ENCODE measurements at regions not wholly inside any gene's neighbourhood (a gene's known extent, or its start where the extent isn't known, plus 50 kb on each side); places are given as distances from the start of the nearest gene placed in this dataset.

DNA sequence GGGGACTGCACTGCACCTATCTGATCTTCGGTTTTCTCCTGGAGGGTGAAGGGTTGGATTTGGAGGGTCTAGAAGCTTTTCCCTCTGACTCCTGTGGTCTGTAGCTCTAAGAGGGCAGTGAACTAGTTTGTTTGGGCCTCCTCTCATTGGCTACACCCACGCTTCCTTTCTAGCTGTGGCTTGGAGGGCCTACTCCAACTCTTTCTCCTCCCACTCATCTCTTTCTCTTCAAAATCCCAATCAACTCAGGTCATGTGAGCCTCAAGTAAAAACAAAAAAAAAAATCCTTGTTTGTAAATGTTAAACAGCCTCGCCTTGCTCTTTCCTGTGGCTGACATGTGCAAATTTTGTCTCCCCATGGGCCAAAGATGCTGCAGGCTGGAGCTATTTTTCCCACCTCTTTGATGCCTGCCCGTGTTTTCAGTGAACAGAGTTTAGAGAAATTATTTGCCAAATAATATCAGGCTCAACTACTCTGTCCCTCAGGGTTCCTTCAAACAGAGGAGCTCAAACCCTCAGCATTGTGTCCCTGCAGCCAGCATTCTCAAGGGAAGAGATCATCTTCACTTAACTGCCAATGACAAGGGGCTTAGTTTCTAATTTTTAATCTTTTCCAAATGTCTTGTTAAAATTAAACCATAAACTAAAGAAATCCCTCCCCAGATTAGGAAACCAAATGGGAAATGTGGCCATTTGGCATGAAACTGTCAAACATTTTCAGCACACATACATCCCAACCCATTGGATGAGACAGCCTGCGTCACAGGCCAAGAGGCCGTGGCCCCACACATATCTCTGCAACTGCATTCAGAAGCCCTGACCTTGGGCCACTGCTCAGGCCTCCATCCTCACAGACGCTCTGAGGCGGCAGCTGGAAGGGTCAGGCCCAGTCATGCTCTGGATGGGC is 114.8 kb upstream of the THBS1 start:
- Histone ChIP-seq H3K27ac (ENCODE audit: low read depth, low read length) (no peak overlapping the region), H2AFZ (ENCODE audit: low read depth, low read length, severe bottlenecking) (no peak overlapping the region), H3K9ac (ENCODE audit: low read length) (no peak overlapping the region), H3K9me3 (ENCODE audit: insufficient read depth, low read length) (no peaks in the 10 kb centered on the region), H4K20me1 (ENCODE audit: low read depth, low read length) (no peaks in the 10 kb centered on the region), H3K79me2 (ENCODE audit: insufficient read depth, low read length) (no peaks in the 10 kb centered on the region), H3K27me3 (ENCODE audit: low read length) (no peaks in the 10 kb centered on the region), H3K9me2 (replicated peaks; ENCODE audit: insufficient read depth, low read length) (no peaks in the 10 kb centered on the region), H3K36me3 (ENCODE audit: low read length) (no peaks in the 10 kb centered on the region), H3F3A (ENCODE audit: insufficient read depth) (no peaks in the 10 kb centered on the region), H3K4me2 (ENCODE audit: low read depth, low read length, poor library complexity, severe bottlenecking) (no peak overlapping the region), H3K4me3 (ENCODE audit: insufficient read depth, low read length, poor library complexity, severe bottlenecking) (no peak overlapping the region)
- TF ChIP-seq, protein P1, sequence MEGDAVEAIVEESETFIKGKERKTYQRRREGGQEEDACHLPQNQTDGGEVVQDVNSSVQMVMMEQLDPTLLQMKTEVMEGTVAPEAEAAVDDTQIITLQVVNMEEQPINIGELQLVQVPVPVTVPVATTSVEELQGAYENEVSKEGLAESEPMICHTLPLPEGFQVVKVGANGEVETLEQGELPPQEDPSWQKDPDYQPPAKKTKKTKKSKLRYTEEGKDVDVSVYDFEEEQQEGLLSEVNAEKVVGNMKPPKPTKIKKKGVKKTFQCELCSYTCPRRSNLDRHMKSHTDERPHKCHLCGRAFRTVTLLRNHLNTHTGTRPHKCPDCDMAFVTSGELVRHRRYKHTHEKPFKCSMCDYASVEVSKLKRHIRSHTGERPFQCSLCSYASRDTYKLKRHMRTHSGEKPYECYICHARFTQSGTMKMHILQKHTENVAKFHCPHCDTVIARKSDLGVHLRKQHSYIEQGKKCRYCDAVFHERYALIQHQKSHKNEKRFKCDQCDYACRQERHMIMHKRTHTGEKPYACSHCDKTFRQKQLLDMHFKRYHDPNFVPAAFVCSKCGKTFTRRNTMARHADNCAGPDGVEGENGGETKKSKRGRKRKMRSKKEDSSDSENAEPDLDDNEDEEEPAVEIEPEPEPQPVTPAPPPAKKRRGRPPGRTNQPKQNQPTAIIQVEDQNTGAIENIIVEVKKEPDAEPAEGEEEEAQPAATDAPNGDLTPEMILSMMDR (IDR thresholded peaks at IDR 0.05; ENCODE audit: insufficient read depth, low read length, poor library complexity, severe bottlenecking): no peak
- no peak for TF ChIP-seq EZH2phosphoT487 (conservative IDR thresholded peaks at IDR 0.05; ENCODE audit: low read length)

DNA sequence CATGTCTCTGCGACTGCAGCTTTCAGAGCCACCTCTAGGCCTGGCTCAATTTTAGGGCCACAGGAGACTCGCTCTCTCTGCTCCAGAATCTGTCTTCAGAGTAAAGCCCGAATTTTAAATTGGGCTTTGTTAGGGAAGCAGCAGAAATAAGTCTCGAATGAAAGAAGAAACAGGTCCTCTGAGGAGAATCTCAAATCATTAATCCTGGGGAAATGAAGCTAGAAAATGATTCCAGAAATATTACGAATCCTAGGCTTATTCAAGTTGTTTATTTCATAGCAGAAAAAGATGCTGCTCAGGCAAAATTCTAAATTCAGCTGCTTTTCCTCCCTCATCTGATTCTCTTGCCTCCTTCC is 114.2 kb upstream of the THBS1 start:
- Histone ChIP-seq H2AFZ (ENCODE audit: low read depth, low read length, severe bottlenecking) (no peak overlapping the region), H3K27ac (ENCODE audit: low read depth, low read length) (no peak overlapping the region), H3K9ac (ENCODE audit: low read length) (no peak overlapping the region), H3K36me3 (ENCODE audit: low read length) (no peaks in the 10 kb centered on the region), H3K79me2 (ENCODE audit: insufficient read depth, low read length) (no peaks in the 10 kb centered on the region), H3F3A (ENCODE audit: insufficient read depth) (no peaks in the 10 kb centered on the region), H4K20me1 (ENCODE audit: low read depth, low read length) (no peaks in the 10 kb centered on the region), H3K27me3 (ENCODE audit: low read length) (no peaks in the 10 kb centered on the region), H3K9me3 (ENCODE audit: insufficient read depth, low read length) (no peaks in the 10 kb centered on the region), H3K4me2 (ENCODE audit: low read depth, low read length, poor library complexity, severe bottlenecking) (no peak overlapping the region), H3K9me2 (replicated peaks; ENCODE audit: insufficient read depth, low read length) (no peaks in the 10 kb centered on the region), H3K4me3 (ENCODE audit: insufficient read depth, low read length, poor library complexity, severe bottlenecking) (no peak overlapping the region)
- TF ChIP-seq EZH2phosphoT487 (conservative IDR thresholded peaks at IDR 0.05; ENCODE audit: low read length): no peak
- TF ChIP-seq, protein P1 (IDR thresholded peaks at IDR 0.05; ENCODE audit: insufficient read depth, low read length, poor library complexity, severe bottlenecking): no peak

DNA sequence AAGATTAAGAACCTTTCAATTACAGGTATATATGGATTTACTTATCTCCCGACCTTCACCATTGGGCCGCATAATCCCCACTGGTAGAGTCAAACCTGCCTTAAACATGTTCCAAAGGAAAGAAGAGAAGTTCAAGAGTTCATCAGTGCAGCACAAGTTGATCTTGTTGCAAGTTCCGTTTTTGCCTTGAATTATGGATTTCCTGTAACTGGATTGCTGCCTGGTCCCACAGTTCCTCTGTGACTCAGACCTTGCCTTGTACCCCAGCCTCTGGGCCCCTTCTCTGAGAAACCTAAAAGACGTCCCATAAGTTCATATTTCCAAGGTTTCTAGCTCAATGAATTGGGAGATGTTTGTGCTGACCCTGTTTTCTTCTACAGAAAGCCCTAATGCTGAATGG is 112.5 kb upstream of the THBS1 start:
- Histone ChIP-seq H2AFZ (ENCODE audit: low read depth, low read length, severe bottlenecking) (no peak overlapping the region), H3K27me3 (ENCODE audit: low read length) (no peaks in the 10 kb centered on the region), H3K4me2 (ENCODE audit: low read depth, low read length, poor library complexity, severe bottlenecking) (no peak overlapping the region), H3K9ac (ENCODE audit: low read length) (no peak overlapping the region), H3K4me3 (ENCODE audit: insufficient read depth, low read length, poor library complexity, severe bottlenecking) (no peak overlapping the region), H3K9me3 (ENCODE audit: insufficient read depth, low read length) (no peaks in the 10 kb centered on the region), H3K27ac (ENCODE audit: low read depth, low read length) (no peak overlapping the region), H3F3A (ENCODE audit: insufficient read depth) (no peaks in the 10 kb centered on the region), H4K20me1 (ENCODE audit: low read depth, low read length) (no peaks in the 10 kb centered on the region), H3K36me3 (ENCODE audit: low read length) (no peaks in the 10 kb centered on the region), H3K9me2 (replicated peaks; ENCODE audit: insufficient read depth, low read length) (no peaks in the 10 kb centered on the region), H3K79me2 (ENCODE audit: insufficient read depth, low read length) (no peaks in the 10 kb centered on the region)
- no peak for TF ChIP-seq EZH2phosphoT487 (conservative IDR thresholded peaks at IDR 0.05; ENCODE audit: low read length)
- TF ChIP-seq, protein P1 (IDR thresholded peaks at IDR 0.05; ENCODE audit: insufficient read depth, low read length, poor library complexity, severe bottlenecking): no peak

Data from SU-DHL-6 (cell line).